Hepatocyte (in vitro differentiated cells): ENCODE measurements at regions not wholly inside any gene's neighbourhood (a gene's known extent, or its start where the extent isn't known, plus 50 kb on each side); places are given as distances from the start of the nearest gene placed in this dataset.
A peak's percentile ranks its signal among the peaks of the same experiment; 100 is the strongest.

Experiments used
- DNase-seq: peaks from one replicate; pipeline ENCODE4 v3.0.0-alpha.2; 2016; ENCODE audit warnings: low spot score
- H2AFZ ChIP-seq: fragments of 200-600 bp; sonication (generic); 2 replicates; pipeline ENCODE4 v1.6.0; 2016; ENCODE audit warnings: antibody characterized with exemption, mild to moderate bottlenecking
- H3K27ac ChIP-seq: fragments of 200-600 bp; sonication (generic); 2 replicates; pipeline ENCODE4 v1.5.1; 2016; ENCODE audit warnings: mild to moderate bottlenecking
- H3K27me3 ChIP-seq: fragments of 200-600 bp; sonication (generic); 2 replicates; pipeline ENCODE4 v1.6.1; 2016
- H3K36me3 ChIP-seq: fragments of 200-600 bp; sonication (generic); replicated peaks from 2 replicates; pipeline ENCODE4 v1.5.1; 2016; ENCODE audit warnings: low read depth; ENCODE audit not compliant: insufficient read depth
- H3K4me1 ChIP-seq: fragments of 200-600 bp; sonication (generic); 2 replicates; pipeline ENCODE4 v1.5.1; 2016; ENCODE audit warnings: mild to moderate bottlenecking, moderate library complexity; ENCODE audit not compliant: insufficient read depth
- H3K4me2 ChIP-seq: fragments of 200-600 bp; sonication (generic); 2 replicates; pipeline ENCODE4 v1.6.0; 2016
- H3K4me3 ChIP-seq: fragments of 200-600 bp; sonication (generic); 2 replicates; pipeline ENCODE4 v1.5.1; 2016; ENCODE audit warnings: mild to moderate bottlenecking
- H3K79me2 ChIP-seq: fragments of 200-600 bp; sonication (generic); 2 replicates; pipeline ENCODE4 v1.6.0; 2017; ENCODE audit warnings: mild to moderate bottlenecking
- H3K9me2 ChIP-seq: fragments of 200-600 bp; sonication (generic); replicated peaks from 2 replicates; pipeline ENCODE4 v1.6.0; 2017; ENCODE audit warnings: mild to moderate bottlenecking; ENCODE audit not compliant: insufficient read depth
- H3K9me3 ChIP-seq: fragments of 200-600 bp; sonication (generic); 2 replicates; pipeline ENCODE4 v1.5.1; 2016; ENCODE audit warnings: low read depth, mild to moderate bottlenecking
- H4K20me1 ChIP-seq: fragments of 200-600 bp; sonication (generic); 2 replicates; pipeline ENCODE4 v1.6.0; 2016; ENCODE audit warnings: mild to moderate bottlenecking; ENCODE audit not compliant: insufficient read depth, poor library complexity, severe bottlenecking
- CTCF ChIP-seq: fragments of 200-600 bp; sonication (generic); IDR thresholded peaks from 2 replicates; pipeline ENCODE4 v1.5.1; 2016; ENCODE audit warnings: antibody characterized with exemption, mild to moderate bottlenecking; ENCODE audit not compliant: poor library complexity
- EZH2 ChIP-seq: fragments of 200-600 bp; sonication (generic); IDR thresholded peaks from 2 replicates; pipeline ENCODE4 v1.6.1; 2016; ENCODE audit warnings: antibody characterized with exemption, mild to moderate bottlenecking, borderline replicate concordance
- EZH2phosphoT487 ChIP-seq: fragments of 200-600 bp; sonication (generic); IDR thresholded peaks from one replicate; pipeline ENCODE4 v1.6.1; 2018; ENCODE audit warnings: antibody characterized with exemption, mild to moderate bottlenecking, low read depth, moderate library complexity; ENCODE audit not compliant: unreplicated experiment, severe bottlenecking
- WGBS: methylation state at CpG from one replicate; pipeline ENCODE4 v1.1.6; 2016; ENCODE audit warnings: low lambda C conversion rate; ENCODE audit errors: missing lambda C conversion rate; 5-methylcytosine and 5-hydroxymethylcytosine counted together

GRCh38 chr11:110785398-110785797 is 73.2 kb upstream of the ARHGAP20 start:
- Histone ChIP-seq H3K27me3 (no peaks in the 10 kb centered on the region), H3K4me2 (no peak overlapping the region), H3K27ac (no peak overlapping the region), H3K9me2 (no peaks in the 10 kb centered on the region), H3K79me2 (no peaks in the 10 kb centered on the region), H3K9me3 (no peaks in the 10 kb centered on the region), H3K4me3 (no peak overlapping the region), H3K4me1 (no peaks in the 10 kb centered on the region), H2AFZ (no peak overlapping the region), H3K36me3 (no peaks in the 10 kb centered on the region), H4K20me1 (no peaks in the 10 kb centered on the region)
- no peak for DNase-seq
- no peak for TF ChIP-seq EZH2
- no peak for TF ChIP-seq EZH2phosphoT487
- no peak for TF ChIP-seq CTCF
- 91% methylated on average over 2 of the region's 2 CpGs for WGBS

GRCh38 chr11:110782616-110783015 is 70.4 kb upstream of the ARHGAP20 start:
- Histone ChIP-seq H3K9me2 (no peaks in the 10 kb centered on the region), H2AFZ (no peak overlapping the region), H3K27ac (no peak overlapping the region), H3K27me3 (no peaks in the 10 kb centered on the region), H4K20me1 (no peaks in the 10 kb centered on the region), H3K4me2 (no peak overlapping the region), H3K36me3 (no peaks in the 10 kb centered on the region), H3K4me1 (peaks cover 8% of the 10 kb centered on the region), H3K9me3 (no peaks in the 10 kb centered on the region), H3K4me3 (no peak overlapping the region), H3K79me2 (no peaks in the 10 kb centered on the region)
- TF ChIP-seq EZH2phosphoT487 (no peak), CTCF (no peak), EZH2 (no peak)
- DNase-seq = no peak
- WGBS = 63% methylated on average over 2 of the region's 2 CpGs

- DNase-seq = no peak
- H3K4me3 ChIP-seq = no peak overlapping the region
- no peak for TF ChIP-seq EZH2
- TF ChIP-seq EZH2phosphoT487 = no peak
- TF ChIP-seq CTCF = no peak
- no peaks in the 10 kb centered on the region for H4K20me1 ChIP-seq
- no peaks in the 10 kb centered on the region for H3K27me3 ChIP-seq
- H3K36me3 ChIP-seq = no peaks in the 10 kb centered on the region
- peaks cover 10% of the 10 kb centered on the region for H3K4me1 ChIP-seq
- no peaks in the 10 kb centered on the region for H3K9me3 ChIP-seq
- WGBS = 90% methylated on average over 3 of the region's 3 CpGs
- no peaks in the 10 kb centered on the region for H3K9me2 ChIP-seq
- H2AFZ ChIP-seq = no peak overlapping the region
- H3K79me2 ChIP-seq = no peaks in the 10 kb centered on the region
- no peak overlapping the region for H3K27ac ChIP-seq
- H3K4me2 ChIP-seq = no peak overlapping the region
These were observed 66.9 kb upstream of the ARHGAP20 start for GRCh38 chr11:110779108-110779507.

GRCh38 chr11:110778343-110778742 is 66.1 kb upstream of the ARHGAP20 start:
- Histone ChIP-seq H3K9me2 (no peaks in the 10 kb centered on the region), H3K27me3 (no peaks in the 10 kb centered on the region), H3K27ac (peak overlapping the region; percentile 56), H3K79me2 (no peaks in the 10 kb centered on the region), H3K4me1 (peaks cover 10% of the 10 kb centered on the region), H3K36me3 (no peaks in the 10 kb centered on the region), H3K4me3 (no peak overlapping the region), H4K20me1 (no peaks in the 10 kb centered on the region), H3K9me3 (no peaks in the 10 kb centered on the region), H2AFZ (peak overlapping the region; percentile 37), H3K4me2 (no peak overlapping the region)
- DNase-seq = no peak
- TF ChIP-seq CTCF (no peak), EZH2phosphoT487 (no peak), EZH2 (no peak)
- 36% methylated on average over 1 of the region's 1 CpG for WGBS
